ENCODE measurements at regions not wholly inside any gene's neighbourhood (a gene's known extent, or its start where the extent isn't known, plus 50 kb on each side); places are given as distances from the start of the nearest gene placed in this dataset.
A peak's percentile ranks its signal among the peaks of the same experiment; 100 is the strongest.

DNA sequence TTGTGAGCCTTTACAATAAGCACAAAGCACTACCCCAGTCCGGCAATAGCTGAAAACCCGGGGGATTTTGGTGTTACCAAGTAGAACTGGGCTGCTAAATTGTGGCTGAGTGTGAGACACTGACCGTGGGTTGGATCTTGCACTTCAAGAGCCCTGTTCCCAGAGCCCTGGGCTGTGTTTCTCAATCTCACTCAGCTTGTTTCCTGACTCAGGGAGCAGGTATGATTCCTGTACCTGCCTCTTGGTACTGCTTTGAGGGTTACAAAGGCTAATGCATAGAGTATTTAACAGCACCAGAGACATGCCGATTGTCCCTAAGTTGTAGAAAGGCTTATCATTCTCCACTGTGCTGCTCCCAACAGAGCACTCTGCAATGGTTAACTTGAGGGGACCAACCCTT is 134.6 kb downstream of the TEX36 start:
- Mint-ChIP-seq H3K4me1 (ENCODE audit: unreplicated experiment) (peaks cover 8% of the 10 kb centered on the region), H3K9me3 (ENCODE audit: unreplicated experiment) (peaks cover 9% of the 10 kb centered on the region), H3K27ac (ENCODE audit: unreplicated experiment) (no peak overlapping the region), H3K36me3 (ENCODE audit: unreplicated experiment) (no peaks in the 10 kb centered on the region), H3K27me3 (ENCODE audit: unreplicated experiment) (peaks cover 7% of the 10 kb centered on the region), H3K4me3 (ENCODE audit: unreplicated experiment) (no peak overlapping the region)
- DNase-seq (ENCODE audit: extremely low spot score, unreplicated experiment), result no peak
- TF ChIP-seq, protein P1, sequence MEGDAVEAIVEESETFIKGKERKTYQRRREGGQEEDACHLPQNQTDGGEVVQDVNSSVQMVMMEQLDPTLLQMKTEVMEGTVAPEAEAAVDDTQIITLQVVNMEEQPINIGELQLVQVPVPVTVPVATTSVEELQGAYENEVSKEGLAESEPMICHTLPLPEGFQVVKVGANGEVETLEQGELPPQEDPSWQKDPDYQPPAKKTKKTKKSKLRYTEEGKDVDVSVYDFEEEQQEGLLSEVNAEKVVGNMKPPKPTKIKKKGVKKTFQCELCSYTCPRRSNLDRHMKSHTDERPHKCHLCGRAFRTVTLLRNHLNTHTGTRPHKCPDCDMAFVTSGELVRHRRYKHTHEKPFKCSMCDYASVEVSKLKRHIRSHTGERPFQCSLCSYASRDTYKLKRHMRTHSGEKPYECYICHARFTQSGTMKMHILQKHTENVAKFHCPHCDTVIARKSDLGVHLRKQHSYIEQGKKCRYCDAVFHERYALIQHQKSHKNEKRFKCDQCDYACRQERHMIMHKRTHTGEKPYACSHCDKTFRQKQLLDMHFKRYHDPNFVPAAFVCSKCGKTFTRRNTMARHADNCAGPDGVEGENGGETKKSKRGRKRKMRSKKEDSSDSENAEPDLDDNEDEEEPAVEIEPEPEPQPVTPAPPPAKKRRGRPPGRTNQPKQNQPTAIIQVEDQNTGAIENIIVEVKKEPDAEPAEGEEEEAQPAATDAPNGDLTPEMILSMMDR (IDR thresholded peaks at IDR 0.05), result no peak

DNA sequence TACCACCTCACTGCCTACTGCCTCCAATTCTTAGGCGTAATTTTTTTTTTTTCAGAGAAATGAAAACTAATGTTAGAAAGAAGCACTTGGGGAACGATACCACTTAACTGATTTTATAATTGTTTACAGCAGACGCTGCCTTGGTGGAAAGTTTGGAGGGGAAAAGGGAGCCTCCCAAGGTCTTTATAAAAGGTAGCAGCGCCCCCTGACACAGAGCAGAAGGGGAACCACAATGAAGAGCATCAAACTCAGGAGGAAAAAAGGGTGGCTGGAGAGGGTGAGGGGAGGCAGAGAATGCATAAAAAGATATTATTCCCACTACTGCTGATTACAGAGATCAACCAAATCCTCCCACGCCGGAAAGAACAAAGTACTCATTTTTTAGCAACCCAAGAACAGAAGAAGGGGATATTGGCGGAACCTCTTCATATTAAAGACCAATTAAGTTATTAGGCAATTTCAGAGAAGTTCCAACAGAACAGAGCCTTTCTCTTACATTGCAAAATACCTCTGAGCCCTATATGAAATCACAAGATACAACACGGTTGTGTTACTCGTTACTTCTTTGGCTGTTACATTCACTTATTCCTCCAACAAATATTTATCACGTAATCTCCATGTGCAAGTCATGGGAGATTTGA is 135.8 kb downstream of the TEX36 start:
- DNase-seq (ENCODE audit: extremely low spot score, unreplicated experiment), result no peak
- H3K27ac Mint-ChIP-seq (ENCODE audit: unreplicated experiment), result no peak overlapping the region
- H3K27me3 Mint-ChIP-seq (ENCODE audit: unreplicated experiment), result peaks cover 14% of the 10 kb centered on the region
- H3K9me3 Mint-ChIP-seq (ENCODE audit: unreplicated experiment), result peaks cover 3% of the 10 kb centered on the region
- no peak overlapping the region for H3K4me3 Mint-ChIP-seq (ENCODE audit: unreplicated experiment)
- no peaks in the 10 kb centered on the region for H3K36me3 Mint-ChIP-seq (ENCODE audit: unreplicated experiment)
- H3K4me1 Mint-ChIP-seq (ENCODE audit: unreplicated experiment), result peaks cover 8% of the 10 kb centered on the region
- TF ChIP-seq, protein P1 (IDR thresholded peaks at IDR 0.05), result no peak

DNA sequence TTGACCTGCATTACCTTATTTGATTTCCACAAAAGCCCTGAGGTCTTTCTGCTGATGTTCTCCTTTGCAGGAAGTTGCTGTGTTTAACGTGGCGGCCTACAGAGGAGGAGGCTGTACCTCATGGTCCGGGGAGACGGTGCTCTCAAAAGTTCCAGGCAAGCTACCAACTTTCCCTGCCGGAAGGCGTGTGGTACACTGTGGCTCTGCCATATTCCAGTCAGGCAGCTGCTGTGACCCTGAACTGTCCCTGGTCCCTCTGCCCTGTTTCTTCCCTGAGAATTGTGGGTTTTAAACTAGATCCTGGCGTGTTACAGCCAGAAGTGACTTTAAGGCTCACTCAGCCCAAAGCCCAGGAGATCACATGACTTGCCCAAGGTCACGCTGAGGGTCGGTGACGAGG is 139.2 kb downstream of the TEX36 start:
- Mint-ChIP-seq H3K27ac (ENCODE audit: unreplicated experiment) (no peak overlapping the region), H3K36me3 (ENCODE audit: unreplicated experiment) (no peaks in the 10 kb centered on the region), H3K4me3 (ENCODE audit: unreplicated experiment) (no peak overlapping the region), H3K9me3 (ENCODE audit: unreplicated experiment) (no peaks in the 10 kb centered on the region), H3K27me3 (ENCODE audit: unreplicated experiment) (peaks cover 14% of the 10 kb centered on the region), H3K4me1 (ENCODE audit: unreplicated experiment) (peaks cover 2% of the 10 kb centered on the region)
- no peak for DNase-seq (ENCODE audit: extremely low spot score, unreplicated experiment)
- TF ChIP-seq, protein P1 (IDR thresholded peaks at IDR 0.05), result no peak

DNA sequence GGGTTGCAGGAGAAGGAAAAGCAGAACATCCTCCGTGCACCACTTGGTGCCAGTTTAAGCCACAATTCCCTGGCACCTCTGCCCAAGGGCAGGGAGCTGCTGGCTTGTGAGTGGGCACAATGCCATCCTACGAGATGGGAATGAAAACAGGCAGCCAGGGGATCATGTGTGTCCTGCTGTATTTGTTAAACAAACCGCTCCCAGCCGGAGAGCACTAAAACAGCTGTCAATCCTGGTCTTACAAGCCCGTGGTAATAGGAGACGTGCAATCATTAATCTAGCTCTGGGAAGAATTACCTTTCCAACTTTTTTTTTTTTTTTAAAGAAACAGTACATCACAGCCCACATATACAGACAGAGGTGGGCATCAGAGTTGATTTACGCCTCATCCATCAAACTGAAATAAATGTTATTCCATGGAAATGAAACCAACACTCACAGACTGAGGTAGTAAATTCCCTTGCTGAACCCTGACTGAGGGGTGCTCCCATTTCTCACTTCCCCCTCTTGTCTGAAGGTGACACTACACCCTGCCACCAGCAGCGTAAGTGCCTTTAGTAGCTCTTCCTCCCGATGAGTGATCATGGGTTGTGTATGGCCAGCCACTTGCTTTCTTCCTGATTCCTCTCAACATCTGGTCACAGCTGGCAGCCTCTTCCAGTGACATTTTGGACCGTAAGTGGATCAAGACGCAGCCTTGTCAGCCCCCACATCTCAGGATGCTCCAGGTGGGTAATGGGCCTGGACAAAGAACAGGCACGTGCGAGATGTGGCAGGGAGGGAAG is 143.8 kb downstream of the TEX36 start:
- no peak for DNase-seq (ENCODE audit: extremely low spot score, unreplicated experiment)
- peaks cover 5% of the 10 kb centered on the region for H3K4me1 Mint-ChIP-seq (ENCODE audit: unreplicated experiment)
- peaks cover 14% of the 10 kb centered on the region for H3K27me3 Mint-ChIP-seq (ENCODE audit: unreplicated experiment)
- no peaks in the 10 kb centered on the region for H3K9me3 Mint-ChIP-seq (ENCODE audit: unreplicated experiment)
- H3K4me3 Mint-ChIP-seq (ENCODE audit: unreplicated experiment), result no peak overlapping the region
- TF ChIP-seq, protein P1 (IDR thresholded peaks at IDR 0.05), result no peak
- no peaks in the 10 kb centered on the region for H3K36me3 Mint-ChIP-seq (ENCODE audit: unreplicated experiment)
- H3K27ac Mint-ChIP-seq (ENCODE audit: unreplicated experiment), result no peak overlapping the region

DNA sequence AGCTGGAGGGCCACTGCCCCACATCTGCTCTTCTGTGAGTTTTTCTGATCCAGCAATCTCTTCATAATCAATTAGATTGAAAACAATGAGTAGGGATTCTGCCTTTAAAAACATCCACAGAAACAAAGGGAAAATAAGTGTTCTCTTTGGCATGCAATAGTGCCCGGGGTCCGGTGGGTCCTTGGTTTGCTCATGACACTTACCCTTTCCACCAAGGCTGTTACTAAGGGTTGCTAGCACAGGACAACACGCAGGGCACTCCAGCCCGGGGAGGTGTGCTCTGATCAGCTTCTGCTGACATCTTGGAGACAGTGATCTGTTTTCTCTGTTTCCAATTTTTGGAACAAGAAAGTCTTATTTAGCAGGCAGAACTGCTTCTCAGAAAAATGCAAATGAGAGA is 146.7 kb downstream of the TEX36 start:
- DNase-seq (ENCODE audit: extremely low spot score, unreplicated experiment), result peak; percentile 51
- Mint-ChIP-seq H3K9me3 (ENCODE audit: unreplicated experiment) (no peaks in the 10 kb centered on the region), H3K27me3 (ENCODE audit: unreplicated experiment) (peaks cover 9% of the 10 kb centered on the region), H3K4me1 (ENCODE audit: unreplicated experiment) (peaks cover 5% of the 10 kb centered on the region), H3K27ac (ENCODE audit: unreplicated experiment) (no peak overlapping the region), H3K4me3 (ENCODE audit: unreplicated experiment) (no peak overlapping the region), H3K36me3 (ENCODE audit: unreplicated experiment) (no peaks in the 10 kb centered on the region)
- TF ChIP-seq, protein P1 (IDR thresholded peaks at IDR 0.05), result no peak
